GM19238 (cell line): ENCODE measurements at regions not wholly inside any gene's neighbourhood (a gene's known extent, or its start where the extent isn't known, plus 50 kb on each side); places are given as distances from the start of the nearest gene placed in this dataset.

Source experiments
- DNase-seq: peaks from one replicate; pipeline ENCODE4 v3.0.0; 2011; ENCODE audit warnings: low spot score; ENCODE audit not compliant: insufficient read length

- no peak for DNase-seq
These were observed 835.5 kb downstream of the TLE4 start for GRCh38 chr9:80407220-80407619.

- no peak for DNase-seq
These were observed 829.5 kb downstream of the TLE4 start for GRCh38 chr9:80401243-80401642.

- DNase-seq: no peak
These were observed 829.0 kb downstream of the TLE4 start for GRCh38 chr9:80400624-80401230.

DNA sequence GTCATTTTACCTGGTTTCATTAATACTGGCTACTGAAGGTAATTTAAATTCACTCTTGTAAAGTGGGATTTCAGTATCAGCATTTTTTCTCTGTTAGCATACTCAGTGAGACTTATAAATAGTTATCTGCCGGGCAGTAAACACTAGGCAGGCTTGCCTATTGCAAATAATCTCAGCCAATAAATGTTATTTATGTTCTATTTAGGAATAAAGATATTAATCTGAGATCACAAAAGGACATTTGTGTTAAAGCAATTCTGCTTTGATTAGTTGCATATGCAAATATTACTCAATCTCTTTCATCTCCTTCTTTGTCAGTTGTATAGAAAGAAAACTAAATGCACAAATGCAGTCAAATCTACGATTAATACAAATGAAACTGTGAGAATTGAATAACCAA, 827.8 kb downstream of the TLE4 start:
- DNase-seq: no peak

DNA sequence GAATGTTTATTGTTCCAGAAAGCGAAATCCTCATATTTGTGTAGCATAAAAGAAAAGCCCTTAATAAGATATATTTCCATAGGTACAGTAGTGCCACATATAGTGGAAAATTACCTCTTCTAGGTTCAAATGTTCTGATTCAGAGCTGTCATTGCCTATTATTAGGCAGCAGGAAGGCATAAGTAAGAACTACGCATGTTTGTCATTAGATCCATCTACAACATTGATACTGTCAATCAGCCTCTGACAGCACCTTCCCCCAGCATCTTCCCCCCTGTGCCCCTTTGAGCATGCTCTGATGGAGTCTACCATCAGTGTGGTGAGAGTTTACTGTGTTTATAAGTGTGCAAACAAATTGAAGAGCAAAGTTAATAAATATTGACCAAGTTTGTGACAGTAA, 816.1 kb downstream of the TLE4 start:
- DNase-seq: no peak

DNA sequence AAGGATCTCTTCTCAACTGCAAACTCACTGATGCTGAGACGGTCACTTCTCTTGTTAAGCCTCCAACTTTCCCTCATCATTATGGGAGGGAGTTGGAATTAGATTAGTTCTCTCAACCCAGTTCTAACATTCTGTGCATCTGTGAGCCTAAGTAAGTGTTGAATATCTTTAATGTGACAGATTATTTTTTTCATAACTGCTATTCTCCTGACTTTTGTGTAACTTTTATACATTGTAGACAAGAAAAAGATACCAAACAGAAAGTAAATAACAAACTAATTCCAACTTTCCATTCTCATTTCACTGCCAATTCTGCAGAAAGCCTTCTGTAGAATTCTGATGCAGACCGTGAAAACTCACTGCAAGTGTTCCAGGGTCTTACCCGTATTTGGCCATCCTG, 813.5 kb downstream of the TLE4 start:
- no peak for DNase-seq

- no peak for DNase-seq
These were observed 811.6 kb downstream of the TLE4 start for GRCh38 chr9:80383331-80383730.

GRCh38 chr9:80382211-80382891, 810.6 kb downstream of the TLE4 start:
- no peak for DNase-seq

DNA sequence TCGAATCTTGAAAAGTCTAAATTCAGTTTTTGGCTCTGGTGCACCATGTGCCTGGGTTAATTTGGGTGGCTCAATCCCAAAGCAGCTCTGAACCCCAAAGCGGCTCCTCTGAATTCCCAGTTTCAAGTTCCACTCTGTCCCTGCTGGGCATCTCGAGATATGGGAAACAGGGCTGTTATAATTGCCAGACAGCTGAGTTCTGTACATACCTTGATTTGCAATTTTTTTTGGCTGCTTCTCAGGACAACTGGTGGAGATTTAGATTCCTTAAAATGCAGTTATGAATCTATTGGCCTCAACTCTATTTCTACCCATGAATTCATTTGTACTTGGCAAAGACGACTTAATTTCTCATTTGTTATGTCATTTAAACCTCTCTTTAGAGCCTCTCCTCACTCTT, 808.5 kb downstream of the TLE4 start:
- no peak for DNase-seq

- DNase-seq: no peak
These were observed 807.0 kb downstream of the TLE4 start for GRCh38 chr9:80378669-80379293.

GRCh38 chr9:80376180-80376579, 804.4 kb downstream of the TLE4 start:
- DNase-seq: no peak

DNA sequence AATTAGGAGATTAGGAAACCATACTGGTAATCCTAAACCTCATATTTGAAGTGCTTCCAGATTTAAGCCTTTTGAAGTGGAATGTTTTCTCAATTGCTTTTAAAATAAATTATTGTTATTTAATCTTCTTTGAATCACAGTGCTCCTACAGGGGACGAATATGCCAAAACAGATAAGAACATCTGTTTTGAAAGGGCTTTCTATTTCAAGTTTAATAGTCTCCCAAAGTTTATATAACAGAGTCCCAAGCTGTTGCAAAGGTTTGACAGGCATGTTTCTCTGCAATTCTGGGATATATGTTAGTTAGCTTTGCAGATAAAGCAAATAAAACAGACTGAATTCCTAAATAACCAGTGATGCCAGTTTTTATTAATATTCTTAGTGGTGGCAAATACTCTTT, 803.7 kb downstream of the TLE4 start:
- DNase-seq: no peak

- DNase-seq: no peak
These were observed 797.9 kb downstream of the TLE4 start for GRCh38 chr9:80369641-80370040.

DNA sequence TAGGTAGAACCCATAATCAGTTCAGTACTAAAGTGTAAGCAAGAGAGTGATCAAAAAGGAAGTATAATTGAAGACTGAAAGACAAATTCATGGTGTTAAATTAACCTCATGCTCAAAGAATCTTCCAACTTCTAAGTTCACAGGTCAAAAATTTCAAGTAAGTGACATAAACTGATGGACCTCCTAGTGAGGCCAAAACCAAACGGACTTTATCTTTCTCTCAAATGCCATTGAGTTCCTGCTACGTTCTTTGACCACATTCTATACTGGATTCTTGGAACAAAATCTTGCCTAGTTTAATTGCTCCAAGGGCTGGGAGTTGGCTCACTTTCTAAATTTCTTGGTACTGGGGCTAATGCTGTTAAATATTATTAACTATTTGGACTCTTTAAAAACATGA, 794.9 kb downstream of the TLE4 start:
- DNase-seq: no peak

GRCh38 chr9:80359941-80360881, 788.4 kb downstream of the TLE4 start:
- DNase-seq: no peak

- no peak for DNase-seq
These were observed 787.5 kb downstream of the TLE4 start for GRCh38 chr9:80359291-80359690.

DNA sequence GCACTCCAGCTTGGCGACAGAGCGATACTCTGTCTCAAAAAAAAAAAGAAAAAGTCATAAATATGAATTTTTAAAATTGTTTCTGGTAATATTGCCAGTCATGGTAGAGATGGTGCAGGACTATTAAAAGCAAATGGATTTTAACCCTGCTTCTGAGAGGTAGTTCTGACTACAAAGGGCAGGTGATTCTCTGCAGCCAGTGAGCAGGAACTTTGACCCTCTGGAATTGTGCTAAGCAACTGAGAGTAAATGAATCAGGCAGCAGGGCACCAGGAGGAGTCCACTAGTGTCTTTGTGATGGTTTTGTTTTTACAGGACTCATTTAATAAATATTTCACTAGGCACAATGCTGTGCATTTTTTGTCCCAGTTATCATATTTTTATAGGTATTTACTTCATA, 781.2 kb downstream of the TLE4 start:
- no peak for DNase-seq

DNA sequence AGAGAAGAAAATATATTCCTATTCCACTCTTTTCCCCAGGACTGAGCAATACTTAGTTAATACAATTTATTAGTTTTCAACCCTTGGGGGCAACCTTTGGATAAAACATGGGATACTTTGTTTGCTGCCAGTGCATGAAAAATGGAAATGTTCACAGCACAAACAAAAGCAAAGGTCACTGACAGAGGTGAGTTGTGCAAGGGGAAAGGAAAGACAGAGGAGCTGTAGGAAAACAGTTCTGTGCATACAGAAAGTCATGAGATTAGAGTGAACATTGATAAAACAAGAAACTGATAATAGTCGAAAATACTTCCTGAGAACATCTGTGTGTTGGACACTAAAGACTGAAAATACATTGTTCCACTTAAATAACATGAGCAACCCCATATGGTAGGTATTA, 779.8 kb downstream of the TLE4 start:
- DNase-seq: no peak

- DNase-seq: no peak
These were observed 754.3 kb downstream of the TLE4 start for GRCh38 chr9:80326105-80326504.

- DNase-seq: no peak
These were observed 749.2 kb downstream of the TLE4 start for GRCh38 chr9:80320916-80321315.

DNA sequence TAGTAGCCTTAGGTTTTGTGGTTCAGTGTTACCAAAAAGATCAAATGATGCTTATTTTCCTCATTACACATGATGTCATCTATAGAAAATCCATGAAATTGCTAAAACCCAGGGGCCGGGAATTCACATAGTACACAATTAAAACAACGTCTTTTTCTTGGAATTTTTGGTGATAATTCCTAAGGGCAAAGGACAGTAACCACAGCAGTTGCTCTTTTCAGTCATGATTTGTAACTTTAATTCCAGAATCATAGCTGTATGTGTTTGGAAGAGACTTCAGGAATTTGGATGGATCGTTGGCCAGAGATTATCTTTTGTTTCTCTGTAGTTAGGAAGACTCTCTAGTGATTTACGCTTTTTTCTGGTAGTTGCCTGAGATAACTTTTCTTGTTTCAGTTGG, 748.7 kb downstream of the TLE4 start:
- no peak for DNase-seq

- no peak for DNase-seq
These were observed 733.4 kb downstream of the TLE4 start for GRCh38 chr9:80305136-80305535.
